SJCRH30 (cell line): ENCODE measurements at regions not wholly inside any gene's neighbourhood (a gene's known extent, or its start where the extent isn't known, plus 50 kb on each side); places are given as distances from the start of the nearest gene placed in this dataset.
"Not testable (repeated sequence)": the region's sequence is repeated elsewhere in the genome, so short reads cannot be mapped to it uniquely, and the experiment has no call there.

Source experiments
- DNase-seq, 2 experiments: peaks; one replicate each; pipeline ENCODE4 v3.0.0-alpha.2; 2015 to 2020
- H3K27ac ChIP-seq: fragments of 250-450 bp; sonication (Bioruptor Pico); 2 replicates; pipeline ENCODE4 v1.5.1; 2020; ENCODE audit warnings: mild to moderate bottlenecking, moderate library complexity
- H3K27me3 ChIP-seq: fragments of 250-450 bp; sonication (Bioruptor Pico); 2 replicates; pipeline ENCODE4 v1.5.1; 2020; ENCODE audit warnings: mild to moderate bottlenecking, moderate library complexity
- H3K36me3 ChIP-seq: fragments of 250-450 bp; sonication (Bioruptor Pico); 2 replicates; pipeline ENCODE4 v1.5.1; 2020; ENCODE audit warnings: mild to moderate bottlenecking, moderate library complexity
- H3K4me1 ChIP-seq: fragments of 250-450 bp; sonication (Bioruptor Pico); 2 replicates; pipeline ENCODE4 v1.5.1; 2020; ENCODE audit warnings: mild to moderate bottlenecking, moderate library complexity
- H3K4me3 ChIP-seq: fragments of 250-450 bp; sonication (Bioruptor Pico); 2 replicates; pipeline ENCODE4 v1.5.1; 2020; ENCODE audit warnings: mild to moderate bottlenecking, moderate library complexity
- H3K9me3 ChIP-seq: fragments of 250-450 bp; sonication (Bioruptor Pico); replicated peaks from 2 replicates; pipeline ENCODE4 v1.5.1; 2020; ENCODE audit warnings: mild to moderate bottlenecking, moderate library complexity

GRCh38 chr2:67895227-67895941, 167.4 kb downstream of the C1D start:
- Histone ChIP-seq H3K4me3 (no peak overlapping the region), H3K27ac (no peak overlapping the region), H3K36me3 (no peaks in the 10 kb centered on the region), H3K9me3 (no peaks in the 10 kb centered on the region), H3K27me3 (peaks cover 19% of the 10 kb centered on the region; the same call in 1 of the 2 replicates), H3K4me1 (peaks cover 6% of the 10 kb centered on the region)
- DNase-seq, result peak; percentile 16 to 43

- Histone ChIP-seq H3K4me1 (peaks cover 6% of the 10 kb centered on the region), H3K9me3 (no peaks in the 10 kb centered on the region)
These were observed 166.7 kb downstream of the C1D start for GRCh38 chr2:67896076-67896475.

GRCh38 chr2:67896476-67896875, 166.3 kb downstream of the C1D start:
- DNase-seq, result no peak
- H3K4me3 ChIP-seq, result no peak overlapping the region
- no peaks in the 10 kb centered on the region for H3K36me3 ChIP-seq
- H3K9me3 ChIP-seq, result no peaks in the 10 kb centered on the region; the same call in 1 of the 2 replicates
- peaks cover 6% of the 10 kb centered on the region for H3K4me1 ChIP-seq
- peaks cover 19% of the 10 kb centered on the region; the same call in 1 of the 2 replicates for H3K27me3 ChIP-seq
- no peak overlapping the region for H3K27ac ChIP-seq

More at GRCh38 chr2:67896076-67896475, 166.7 kb downstream of the C1D start:
- DNase-seq, result no peak
- Histone ChIP-seq H3K27me3 (peaks cover 19% of the 10 kb centered on the region; the same call in 1 of the 2 replicates), H3K4me3 (no peak overlapping the region), H3K36me3 (no peaks in the 10 kb centered on the region), H3K27ac (no peak overlapping the region)

DNA sequence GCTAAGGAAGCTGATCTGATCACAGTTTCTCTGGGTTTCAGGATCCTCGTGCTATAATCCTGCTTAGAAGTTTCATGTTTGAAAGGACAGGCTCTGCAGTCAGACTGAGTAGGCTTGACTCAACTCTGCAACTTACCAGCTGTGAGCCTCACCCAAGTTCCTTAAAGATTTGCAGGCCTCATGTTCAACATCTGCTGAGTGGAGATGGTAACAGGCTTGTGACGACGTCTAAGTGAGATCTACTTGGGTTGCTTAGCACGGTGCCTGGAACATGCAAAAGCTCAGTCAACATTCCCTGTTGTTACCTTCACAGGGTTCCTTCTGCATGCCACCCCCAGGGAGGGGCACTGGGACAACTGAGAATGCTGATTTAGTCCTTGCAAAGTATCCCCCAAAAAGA, 164.2 kb downstream of the C1D start:
- Histone ChIP-seq H3K27ac (no peak overlapping the region), H3K36me3 (no peaks in the 10 kb centered on the region), H3K9me3 (no peaks in the 10 kb centered on the region; the same call in 1 of the 2 replicates), H3K4me1 (peaks cover 6% of the 10 kb centered on the region), H3K4me3 (no peak overlapping the region), H3K27me3 (peaks cover 19% of the 10 kb centered on the region; the same call in 1 of the 2 replicates)
- DNase-seq, result no peak

- Histone ChIP-seq H3K9me3 (no peaks in the 10 kb centered on the region; the same call in 1 of the 2 replicates), H3K27me3 (peaks cover 19% of the 10 kb centered on the region; the same call in 1 of the 2 replicates), H3K36me3 (no peaks in the 10 kb centered on the region), H3K4me1 (peaks cover 6% of the 10 kb centered on the region), H3K4me3 (no peak overlapping the region), H3K27ac (no peak overlapping the region)
- no peak for DNase-seq
These were observed 163.6 kb downstream of the C1D start for GRCh38 chr2:67899187-67899586.

DNA sequence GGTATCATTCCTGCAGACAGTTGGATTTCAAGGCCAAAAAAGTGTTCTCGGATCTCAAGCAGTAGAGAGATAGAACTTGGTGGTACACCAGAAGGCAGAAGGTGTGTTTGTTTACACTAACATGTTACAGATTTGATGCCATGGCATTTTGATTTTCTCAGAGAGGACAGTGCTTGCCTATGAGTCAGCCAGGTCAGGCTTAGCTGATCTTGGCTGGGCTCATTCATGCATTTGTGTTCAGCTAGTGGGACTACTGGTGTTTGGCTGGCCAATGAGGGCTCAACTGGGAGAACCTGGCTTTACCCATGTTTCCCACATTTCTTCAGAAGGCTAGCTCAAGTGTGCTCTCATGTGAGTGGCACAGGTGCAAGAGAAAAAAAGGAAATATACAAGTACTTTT, 162.0 kb downstream of the C1D start:
- Histone ChIP-seq H3K9me3 (no peaks in the 10 kb centered on the region; the same call in 1 of the 2 replicates), H3K27me3 (peaks cover 19% of the 10 kb centered on the region; the same call in 1 of the 2 replicates), H3K4me3 (no peak overlapping the region), H3K36me3 (no peaks in the 10 kb centered on the region), H3K4me1 (peaks cover 2% of the 10 kb centered on the region), H3K27ac (no peak overlapping the region)
- DNase-seq, result no peak

GRCh38 chr2:67904566-67904965, 158.2 kb downstream of the C1D start:
- no peak overlapping the region for H3K27ac ChIP-seq
- no peaks in the 10 kb centered on the region for H3K27me3 ChIP-seq
- DNase-seq, result no peak
- no peak overlapping the region for H3K4me3 ChIP-seq
- H3K36me3 ChIP-seq, result no peaks in the 10 kb centered on the region
- no peaks in the 10 kb centered on the region for H3K4me1 ChIP-seq
- H3K9me3 ChIP-seq, result no peaks in the 10 kb centered on the region; the same call in 1 of the 2 replicates

DNA sequence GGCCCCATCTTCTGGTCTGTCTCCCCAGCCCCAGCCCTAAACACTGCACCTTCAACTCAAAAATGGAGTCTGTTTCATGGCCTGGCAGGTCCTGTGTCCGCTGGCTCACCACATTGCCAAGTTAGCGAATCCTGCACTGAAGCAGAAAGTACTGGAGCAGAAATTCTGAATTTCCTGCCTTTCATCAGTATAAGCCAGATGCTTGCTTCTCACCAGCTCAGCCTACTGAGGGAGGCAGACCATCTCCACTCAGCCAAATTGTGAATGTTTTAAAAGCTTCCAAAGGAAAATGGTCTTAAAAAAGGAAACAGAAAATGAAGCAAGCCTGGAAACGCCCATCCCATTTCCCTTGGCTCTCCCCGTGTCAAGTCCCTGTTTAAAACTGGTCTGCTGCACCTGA, 157.8 kb downstream of the C1D start:
- Histone ChIP-seq H3K4me1 (no peaks in the 10 kb centered on the region), H3K27me3 (no peaks in the 10 kb centered on the region), H3K4me3 (no peak overlapping the region), H3K9me3 (no peaks in the 10 kb centered on the region; the same call in 1 of the 2 replicates), H3K27ac (no peak overlapping the region), H3K36me3 (no peaks in the 10 kb centered on the region)
- DNase-seq, result no peak

DNA sequence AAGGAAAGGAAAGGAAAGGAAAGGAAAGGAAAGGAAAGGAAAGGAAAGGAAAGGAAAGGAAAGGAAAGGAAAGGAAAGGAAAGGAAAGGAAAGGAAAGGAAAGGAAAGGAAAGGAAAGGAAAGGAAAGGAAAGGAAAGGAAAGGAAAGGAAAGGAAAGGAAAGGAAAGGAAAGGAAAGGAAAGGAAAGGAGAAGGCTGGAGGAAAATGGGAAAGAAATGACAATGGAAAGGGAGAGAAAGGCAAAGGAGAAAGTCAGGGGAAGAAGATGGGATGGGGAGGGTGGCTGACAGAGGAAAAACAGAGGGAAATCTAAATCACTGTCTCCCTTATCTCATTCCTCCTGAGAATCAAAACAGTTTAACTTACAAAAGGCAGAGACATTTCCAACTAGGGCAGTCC, 156.3 kb downstream of the C1D start:
- not testable (repeated sequence) for DNase-seq, H3K27ac ChIP-seq, H3K4me3 ChIP-seq, H3K4me1 ChIP-seq, H3K36me3 ChIP-seq, H3K9me3 ChIP-seq, H3K27me3 ChIP-seq

GRCh38 chr2:67917332-67918054, 145.3 kb downstream of the C1D start:
- Histone ChIP-seq H3K4me3 (no peak overlapping the region), H3K9me3 (no peaks in the 10 kb centered on the region), H3K36me3 (no peaks in the 10 kb centered on the region), H3K27me3 (no peaks in the 10 kb centered on the region; the same call in 1 of the 2 replicates), H3K27ac (no peak overlapping the region), H3K4me1 (no peaks in the 10 kb centered on the region)
- no peak for DNase-seq

- Histone ChIP-seq H3K36me3 (no peaks in the 10 kb centered on the region), H3K4me1 (no peaks in the 10 kb centered on the region), H3K4me3 (no peak overlapping the region), H3K27ac (no peak overlapping the region), H3K9me3 (no peaks in the 10 kb centered on the region), H3K27me3 (no peaks in the 10 kb centered on the region; the same call in 1 of the 2 replicates)
- no peak for DNase-seq
These were observed 144.3 kb downstream of the C1D start for GRCh38 chr2:67918471-67918870.

GRCh38 chr2:67919490-67919889, 143.3 kb downstream of the C1D start:
- Histone ChIP-seq H3K27ac (no peak overlapping the region), H3K9me3 (no peaks in the 10 kb centered on the region), H3K27me3 (no peaks in the 10 kb centered on the region; the same call in 1 of the 2 replicates), H3K4me1 (no peaks in the 10 kb centered on the region), H3K36me3 (no peaks in the 10 kb centered on the region), H3K4me3 (no peak overlapping the region)
- DNase-seq, result no peak

- H3K4me1 ChIP-seq, result no peaks in the 10 kb centered on the region
- H3K27ac ChIP-seq, result no peak overlapping the region
- H3K36me3 ChIP-seq, result no peaks in the 10 kb centered on the region
- H3K9me3 ChIP-seq, result no peaks in the 10 kb centered on the region
- DNase-seq, result no peak
- H3K27me3 ChIP-seq, result no peaks in the 10 kb centered on the region
- no peak overlapping the region for H3K4me3 ChIP-seq
These were observed 140.6 kb downstream of the C1D start for GRCh38 chr2:67922080-67922785.

GRCh38 chr2:67923696-67924095, 139.1 kb downstream of the C1D start:
- Histone ChIP-seq H3K27ac (no peak overlapping the region), H3K9me3 (no peaks in the 10 kb centered on the region), H3K27me3 (no peaks in the 10 kb centered on the region), H3K4me3 (no peak overlapping the region), H3K36me3 (no peaks in the 10 kb centered on the region), H3K4me1 (no peaks in the 10 kb centered on the region)
- peak in 1 of 2 experiments; percentile 14 for DNase-seq

GRCh38 chr2:67927501-67927900, 135.3 kb downstream of the C1D start:
- H3K27me3 ChIP-seq, result no peaks in the 10 kb centered on the region
- DNase-seq, result no peak
- no peaks in the 10 kb centered on the region for H3K9me3 ChIP-seq
- no peaks in the 10 kb centered on the region for H3K36me3 ChIP-seq
- no peak overlapping the region for H3K27ac ChIP-seq
- no peaks in the 10 kb centered on the region for H3K4me1 ChIP-seq
- no peak overlapping the region for H3K4me3 ChIP-seq
